ENCODE measurements at regions not wholly inside any gene's neighbourhood (a gene's known extent, or its start where the extent isn't known, plus 50 kb on each side); places are given as distances from the start of the nearest gene placed in this dataset.

GRCh38 chr2:236719192-236719635 is 149.6 kb downstream of the ACKR3 start:
- DNase-seq = no peak

DNA sequence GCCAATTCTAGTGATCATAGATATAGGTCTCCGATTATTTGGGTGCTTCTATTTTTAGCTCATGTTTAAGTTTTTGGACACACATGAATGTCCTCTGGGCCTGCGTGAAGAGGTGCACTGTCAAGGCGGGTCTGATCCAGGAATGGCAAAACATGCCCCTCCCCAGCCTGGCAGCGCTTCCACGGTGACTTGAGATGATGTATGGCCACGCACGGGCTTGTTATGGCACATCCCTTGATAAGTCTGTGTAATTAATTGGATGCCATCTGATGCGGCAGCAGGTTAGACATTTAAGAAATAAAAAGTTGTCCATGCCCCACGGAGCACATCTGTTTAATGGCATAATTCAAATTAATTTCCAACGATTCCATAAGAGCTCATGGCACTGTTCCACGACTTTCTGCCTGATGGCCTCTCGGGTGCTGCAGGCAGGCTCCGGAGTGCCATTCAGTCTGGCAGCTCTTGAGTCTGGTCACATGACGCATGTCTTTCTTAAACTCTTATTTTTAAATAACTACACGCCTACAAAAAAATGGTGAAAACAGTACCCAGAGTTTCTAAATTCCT is 151.4 kb downstream of the ACKR3 start:
- peak; percentile 98 for DNase-seq

DNA sequence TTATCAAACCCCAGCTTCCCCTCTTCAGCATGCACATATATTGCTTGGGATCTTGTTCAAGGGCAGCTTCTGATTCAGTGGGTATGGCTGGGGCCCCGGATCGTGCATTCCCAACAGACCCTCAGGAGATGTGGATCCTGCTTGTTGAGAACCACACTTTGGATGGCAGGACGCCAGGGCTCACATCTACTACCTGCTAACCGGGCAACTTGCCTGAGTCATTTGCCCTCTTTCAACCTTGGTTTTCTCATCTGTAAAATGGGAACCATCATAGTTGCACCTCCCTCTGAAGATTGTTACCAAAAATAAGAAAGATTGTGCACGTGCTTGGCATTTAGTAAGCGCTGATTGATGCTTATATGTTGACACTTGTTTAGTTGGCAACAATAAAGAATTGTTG is 154.6 kb downstream of the ACKR3 start:
- DNase-seq = no peak

GRCh38 chr2:236726701-236727450 is 157.3 kb downstream of the ACKR3 start:
- DNase-seq = no peak

GRCh38 chr2:236728916-236729670 is 159.5 kb downstream of the ACKR3 start:
- no peak for DNase-seq

- DNase-seq = no peak
These were observed 160.8 kb downstream of the ACKR3 start for GRCh38 chr2:236730393-236730792.

DNA sequence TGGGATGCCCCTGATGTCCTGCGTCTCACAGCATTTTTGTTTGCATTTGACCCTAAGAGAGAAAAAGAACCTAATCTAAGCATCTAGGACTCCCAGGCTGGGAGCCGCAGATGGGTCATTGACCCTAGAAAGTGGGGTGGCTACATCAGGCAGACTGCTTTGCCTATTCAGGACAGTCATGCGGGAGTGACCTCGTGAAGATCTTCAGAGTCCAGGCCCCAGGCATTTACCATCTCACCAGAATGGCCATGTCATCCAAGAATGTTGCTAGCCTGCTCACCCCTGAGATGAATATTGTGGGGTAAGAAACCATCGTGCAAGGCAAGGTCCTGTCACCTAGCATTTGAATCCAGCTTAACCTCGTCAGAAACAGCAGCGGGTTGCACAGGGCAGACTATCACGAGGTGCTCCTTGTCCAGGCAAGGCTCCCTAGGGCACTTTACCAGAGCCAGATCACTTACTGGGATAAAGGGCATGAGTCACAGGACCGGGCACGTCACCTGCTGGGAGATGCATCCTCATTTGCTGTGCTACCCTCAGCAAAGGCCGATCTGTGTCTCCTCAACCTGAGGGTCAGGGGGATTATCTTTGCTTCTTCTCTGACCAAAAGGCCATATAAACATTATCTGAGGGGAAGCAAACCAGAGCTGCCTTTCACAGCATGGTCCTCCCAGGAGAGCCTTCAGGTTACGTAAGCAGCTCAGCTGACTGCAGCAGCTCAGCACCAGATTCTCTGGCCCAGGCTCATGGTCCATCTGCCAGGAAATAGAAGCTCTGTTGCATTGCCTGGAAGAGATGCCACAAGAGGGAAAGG is 162.3 kb downstream of the ACKR3 start:
- no peak for DNase-seq

GRCh38 chr2:236733156-236733555 is 163.5 kb downstream of the ACKR3 start:
- DNase-seq = no peak

DNA sequence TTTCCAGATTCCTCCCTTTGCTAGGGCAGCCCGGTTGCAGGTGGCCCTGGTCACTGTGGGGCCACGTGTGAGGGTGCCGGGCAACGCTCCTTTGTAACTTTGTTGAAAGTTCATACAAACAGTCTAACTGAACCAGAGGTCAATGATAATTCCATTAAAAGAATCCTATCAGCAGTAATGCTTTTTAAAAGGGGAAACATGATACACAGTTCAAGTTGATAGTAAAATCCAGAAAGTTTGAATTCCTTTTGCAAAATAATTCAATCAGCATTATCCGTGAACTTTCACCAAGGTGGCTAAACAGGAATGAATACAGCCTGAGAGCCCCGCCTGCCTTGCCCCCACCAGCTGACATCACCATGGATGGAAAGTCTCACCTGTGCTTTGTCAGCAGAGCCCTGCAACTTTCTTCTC is 166.2 kb downstream of the ACKR3 start:
- no peak for DNase-seq

DNA sequence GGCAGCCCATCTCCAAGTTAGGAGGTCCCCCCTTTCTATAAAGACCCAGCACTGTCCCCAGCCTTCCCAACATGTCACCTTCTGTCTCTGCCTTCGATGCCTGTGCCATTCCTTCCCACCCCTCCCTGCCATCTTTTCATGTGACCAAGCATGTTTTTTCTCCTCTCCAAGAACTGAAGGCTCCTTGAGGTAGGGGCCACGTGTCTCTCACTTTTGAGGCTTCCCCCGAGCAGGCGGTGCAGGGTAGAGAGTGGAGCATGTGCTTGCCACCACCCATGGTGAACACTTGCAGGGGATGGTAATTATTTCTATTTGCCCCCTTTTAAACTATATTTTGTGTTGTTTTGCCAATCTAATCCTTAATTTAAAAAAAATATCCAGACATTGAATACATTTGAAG is 168.4 kb downstream of the ACKR3 start:
- DNase-seq = no peak

DNA sequence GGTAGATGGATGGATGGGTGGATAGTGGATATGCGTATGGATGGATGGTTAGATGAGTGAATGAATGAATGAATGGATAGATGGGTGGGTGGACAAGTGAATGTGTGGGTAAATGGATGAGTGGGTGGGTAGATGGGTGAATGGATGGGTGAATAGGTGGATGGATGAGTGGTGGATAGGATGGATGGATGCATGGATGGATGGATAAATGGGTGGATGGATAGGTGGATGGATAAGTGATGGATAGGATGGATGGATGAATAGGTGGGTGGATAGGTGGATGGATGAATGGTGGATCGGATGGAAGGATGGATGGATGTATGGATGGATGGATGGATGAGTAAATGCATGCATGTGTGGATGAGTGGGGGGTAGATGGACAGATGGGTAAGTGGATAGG is 169.3 kb downstream of the ACKR3 start:
- no peak for DNase-seq

- DNase-seq = no peak
These were observed 170.0 kb downstream of the ACKR3 start for GRCh38 chr2:236739663-236740062.

- no peak for DNase-seq
These were observed 170.9 kb downstream of the ACKR3 start for GRCh38 chr2:236740506-236740905.

GRCh38 chr2:236743039-236743920 is 173.7 kb downstream of the ACKR3 start:
- DNase-seq = no peak

GRCh38 chr2:236743921-236744280 is 174.3 kb downstream of the ACKR3 start:
- DNase-seq = no peak

GRCh38 chr2:236744281-236744705 is 174.7 kb downstream of the ACKR3 start:
- no peak for DNase-seq

GRCh38 chr2:236744716-236745115 is 175.1 kb downstream of the ACKR3 start:
- DNase-seq = no peak

- DNase-seq = no peak
These were observed 176.0 kb downstream of the ACKR3 start for GRCh38 chr2:236745420-236746210.

DNA sequence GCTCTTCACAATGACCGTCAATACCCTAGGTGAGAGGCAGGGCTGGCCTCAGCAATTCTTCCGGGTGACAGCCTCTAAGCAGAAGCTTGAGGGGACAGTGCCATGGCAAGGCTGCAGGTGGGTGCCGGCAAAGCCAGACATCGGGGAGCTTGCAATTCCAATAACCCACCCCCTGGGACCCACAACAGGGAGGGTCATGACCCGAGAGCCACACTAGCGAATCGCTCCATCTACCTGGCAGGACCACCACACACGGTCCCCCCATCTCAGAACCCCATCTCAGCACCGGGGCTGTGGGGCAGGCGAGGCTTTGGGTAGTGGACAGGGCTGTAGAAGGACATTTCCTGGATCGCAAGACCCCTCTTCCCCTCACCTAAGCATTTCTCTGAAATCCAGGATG is 177.2 kb downstream of the ACKR3 start:
- DNase-seq = no peak

- no peak for DNase-seq
These were observed 177.8 kb downstream of the ACKR3 start for GRCh38 chr2:236747426-236747825.

DNA sequence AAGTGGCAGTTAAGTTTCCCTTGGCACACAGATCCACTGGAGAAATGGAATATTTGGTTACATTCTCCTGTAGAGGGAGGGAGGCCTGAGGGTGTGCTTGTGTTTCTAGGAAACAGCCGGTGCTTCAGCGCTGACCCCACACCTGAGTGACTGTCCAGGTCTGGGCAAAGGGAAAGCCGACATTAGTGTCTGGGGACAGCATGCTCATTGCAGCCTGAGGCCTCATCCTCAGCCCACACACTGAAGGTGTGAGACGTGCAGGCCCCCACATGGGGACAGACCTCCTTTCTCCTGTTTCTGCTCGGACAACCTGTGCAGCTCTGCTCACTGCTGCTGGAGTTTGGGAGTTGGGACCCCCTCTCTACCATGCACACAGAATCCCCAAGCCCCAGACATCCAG is 178.3 kb downstream of the ACKR3 start:
- no peak for DNase-seq

Measured in NCI-H1105 treated with DMSO at 0.1 percent for 48 hours (cell line).